Lower leg skin (tissue), 4 donors: ENCODE measurements at regions not wholly inside any gene's neighbourhood (a gene's known extent, or its start where the extent isn't known, plus 50 kb on each side); places are given as distances from the start of the nearest gene placed in this dataset.
A peak's percentile ranks its signal among the peaks of the same experiment; 100 is the strongest.

ENCODE experiments used
- DNase-seq, 2 donors: peaks; one replicate each; pipeline ENCODE4 v3.0.0-alpha.2; 2019; ENCODE audit warnings: low spot score in 2 of 2
- H3K4me3 ChIP-seq: fragments of 200-600 bp; sonication (generic); 2 replicates; pipeline ENCODE4 v1.5.1; 2017; ENCODE audit warnings: mild to moderate bottlenecking, low read depth; ENCODE audit not compliant: poor library complexity, severe bottlenecking
- POLR2A ChIP-seq, 2 donors: fragments of 450-650 bp; IDR thresholded peaks; one replicate each; pipeline ENCODE4 v1.6.1; 2016 to 2017; ENCODE audit warnings: antibody characterized with exemption in 2 of 2, mild to moderate bottlenecking in 1 of 2, moderate library complexity in 1 of 2
- WGBS, 2 donors: methylation state at CpG; one replicate each; pipeline ENCODE4 v1.1.5; 2018; 5-methylcytosine and 5-hydroxymethylcytosine counted together
- intact Hi-C: fragments of 100-400 bp; cut with DNase I; formaldehyde crosslinking; loops from one replicate; pipeline ENCODE4 v1.15.0; 2023; ENCODE audit warnings: low total_unique reads
- TF ChIP-seq, protein P1 (sequence below), 3 donors: fragments of 450-650 bp; IDR thresholded peaks; one replicate each; pipeline ENCODE4 v1.5.1; 2016; ENCODE audit warnings: antibody characterized with exemption in 3 of 3, mild to moderate bottlenecking in 3 of 3, moderate library complexity in 2 of 3

DNA sequence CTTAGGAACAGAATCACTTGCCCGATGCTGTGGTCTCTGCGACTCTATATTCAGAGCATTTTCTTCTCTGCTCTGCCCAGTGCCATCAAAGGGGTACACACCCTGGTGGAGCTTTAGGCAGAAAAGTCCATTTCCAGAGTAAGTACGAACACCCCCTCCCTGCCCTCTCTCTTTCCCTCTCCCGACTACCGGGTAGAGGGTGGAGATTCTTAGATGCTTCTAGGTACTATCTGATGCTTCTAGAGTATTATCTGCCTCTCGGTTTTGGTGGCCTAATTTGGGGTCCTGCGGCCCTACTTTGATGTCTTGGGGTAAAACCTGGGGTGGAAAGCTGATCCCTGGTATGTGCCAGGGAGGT, 245.4 kb upstream of the SOX4 start:
- no peak overlapping the region for H3K4me3 ChIP-seq
- TF ChIP-seq, protein P1, sequence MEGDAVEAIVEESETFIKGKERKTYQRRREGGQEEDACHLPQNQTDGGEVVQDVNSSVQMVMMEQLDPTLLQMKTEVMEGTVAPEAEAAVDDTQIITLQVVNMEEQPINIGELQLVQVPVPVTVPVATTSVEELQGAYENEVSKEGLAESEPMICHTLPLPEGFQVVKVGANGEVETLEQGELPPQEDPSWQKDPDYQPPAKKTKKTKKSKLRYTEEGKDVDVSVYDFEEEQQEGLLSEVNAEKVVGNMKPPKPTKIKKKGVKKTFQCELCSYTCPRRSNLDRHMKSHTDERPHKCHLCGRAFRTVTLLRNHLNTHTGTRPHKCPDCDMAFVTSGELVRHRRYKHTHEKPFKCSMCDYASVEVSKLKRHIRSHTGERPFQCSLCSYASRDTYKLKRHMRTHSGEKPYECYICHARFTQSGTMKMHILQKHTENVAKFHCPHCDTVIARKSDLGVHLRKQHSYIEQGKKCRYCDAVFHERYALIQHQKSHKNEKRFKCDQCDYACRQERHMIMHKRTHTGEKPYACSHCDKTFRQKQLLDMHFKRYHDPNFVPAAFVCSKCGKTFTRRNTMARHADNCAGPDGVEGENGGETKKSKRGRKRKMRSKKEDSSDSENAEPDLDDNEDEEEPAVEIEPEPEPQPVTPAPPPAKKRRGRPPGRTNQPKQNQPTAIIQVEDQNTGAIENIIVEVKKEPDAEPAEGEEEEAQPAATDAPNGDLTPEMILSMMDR (IDR thresholded peaks at IDR 0.05), result no peak
- no peak for TF ChIP-seq POLR2A (IDR thresholded peaks at IDR 0.05)
- DNase-seq, result no peak
- intact Hi-C loops, result no loop called here
- WGBS, 2 donors, result 63% methylated on average over 7 of the region's 7 CpGs

DNA sequence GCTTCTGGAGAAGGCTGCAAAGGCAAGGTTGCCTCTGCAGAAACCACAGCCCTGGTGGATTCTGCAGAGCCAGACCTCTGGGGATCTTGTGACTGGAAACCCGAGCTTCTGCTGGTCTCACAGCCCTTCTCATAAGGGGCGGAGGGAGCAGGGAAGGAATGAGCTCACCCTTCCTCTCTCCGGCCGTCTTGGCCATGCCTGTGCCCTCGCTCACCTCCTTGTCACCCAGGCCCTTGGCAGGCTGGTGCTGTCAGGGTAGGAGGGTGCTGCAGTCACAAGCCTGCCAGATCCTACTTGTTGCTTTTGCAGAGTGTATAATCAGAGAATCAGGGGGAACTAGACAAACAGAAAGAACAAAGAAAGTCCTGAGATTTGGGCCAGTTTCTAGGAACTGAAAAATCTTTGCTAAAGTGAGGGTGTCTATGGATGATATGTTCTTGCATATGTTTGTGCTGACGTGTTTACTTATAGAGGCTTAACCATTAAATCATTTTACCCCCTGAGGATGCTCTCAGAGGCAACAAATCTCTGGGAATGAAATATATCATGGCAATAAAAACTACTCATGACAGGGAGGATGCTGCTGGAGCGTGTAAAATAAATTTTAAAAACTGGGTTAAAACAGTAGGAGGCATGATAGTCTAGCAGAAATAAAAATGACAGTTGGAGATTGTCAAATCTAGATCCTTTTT, 244.9 kb upstream of the SOX4 start:
- WGBS, 2 donors, result 32 to 55% methylated on average over 6 to 7 of the region's 7 CpGs
- no peak overlapping the region for H3K4me3 ChIP-seq
- peak in 1 of 2 donors; percentile 21 for DNase-seq
- intact Hi-C loops, result no loop called here
- TF ChIP-seq POLR2A (IDR thresholded peaks at IDR 0.05), result no peak
- TF ChIP-seq, protein P1 (IDR thresholded peaks at IDR 0.05), result no peak

DNA sequence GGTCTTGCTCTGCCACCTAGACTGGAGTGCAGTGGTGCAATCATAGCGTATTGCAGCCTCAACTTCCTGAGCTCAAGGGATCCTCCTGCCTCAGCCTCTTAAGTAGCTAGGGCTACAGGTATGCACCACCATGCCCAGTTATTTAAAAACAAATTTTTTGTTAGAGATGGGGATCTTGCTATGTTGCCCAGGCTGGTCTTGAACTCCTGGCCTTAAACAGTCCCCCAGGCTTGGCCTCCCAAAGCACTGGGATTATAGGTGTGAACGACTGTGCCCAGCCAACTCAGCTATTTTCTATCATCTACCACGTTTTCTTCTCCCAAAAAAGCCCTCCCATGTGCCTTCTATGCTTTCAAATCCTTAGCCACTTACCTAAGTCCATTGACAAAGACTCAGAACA, 243.7 kb upstream of the SOX4 start:
- 91 to 95% methylated on average over 3 of the region's 3 CpGs for WGBS, 2 donors
- no peak overlapping the region for H3K4me3 ChIP-seq
- intact Hi-C loops, result no loop called here
- no peak for DNase-seq
- no peak for TF ChIP-seq POLR2A (IDR thresholded peaks at IDR 0.05)

DNA sequence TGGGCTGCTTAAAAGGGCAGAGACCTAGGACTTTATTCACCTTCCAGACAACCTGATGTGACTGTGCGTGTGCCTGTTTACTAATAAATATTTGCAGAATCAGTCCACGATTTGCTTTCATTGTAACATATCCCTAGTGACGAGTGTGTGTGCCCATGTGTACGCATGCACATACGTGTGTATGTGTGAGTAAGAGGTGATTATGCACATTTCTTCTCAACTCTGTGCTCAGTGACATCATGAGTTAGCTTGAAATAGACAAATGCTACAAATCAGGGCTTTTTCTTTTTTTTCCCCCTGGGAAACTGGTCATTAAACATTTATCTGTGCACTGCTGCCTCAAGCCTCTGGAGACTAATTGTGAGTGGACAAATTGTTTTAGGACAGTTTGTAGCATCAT, 242.6 kb upstream of the SOX4 start:
- TF ChIP-seq, protein P1 (IDR thresholded peaks at IDR 0.05), result no peak
- no peak for TF ChIP-seq POLR2A (IDR thresholded peaks at IDR 0.05)
- DNase-seq, result no peak
- intact Hi-C loops, result no loop called here
- H3K4me3 ChIP-seq, result no peak overlapping the region
- 90 to 92% methylated on average over 5 of the region's 5 CpGs for WGBS, 2 donors

DNA sequence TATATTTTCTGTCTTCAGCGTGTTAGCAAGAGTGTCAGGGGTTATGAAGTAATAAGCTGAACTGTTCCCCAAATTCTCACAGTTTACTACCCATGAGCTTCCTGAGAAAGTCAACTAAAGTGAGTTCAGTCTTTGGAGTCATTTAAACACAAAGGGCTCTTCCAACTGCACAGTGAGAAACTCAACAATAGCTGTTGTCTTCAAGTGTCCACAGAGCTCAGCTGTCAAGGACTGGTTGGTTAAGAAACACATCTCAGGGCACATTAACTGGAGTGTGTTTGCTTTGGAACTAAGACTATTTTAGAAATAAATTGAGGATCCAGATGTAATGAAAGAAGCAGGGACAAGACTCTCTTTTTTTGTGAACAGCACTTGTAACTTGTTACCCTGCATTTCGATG, 241.4 kb upstream of the SOX4 start:
- intact Hi-C loops, result no loop called here
- no peak for DNase-seq
- no peak overlapping the region for H3K4me3 ChIP-seq
- WGBS, 2 donors, result 70 to 89% methylated on average over 2 of the region's 2 CpGs
- TF ChIP-seq POLR2A (IDR thresholded peaks at IDR 0.05), result no peak
- TF ChIP-seq, protein P1 (IDR thresholded peaks at IDR 0.05), result no peak

DNA sequence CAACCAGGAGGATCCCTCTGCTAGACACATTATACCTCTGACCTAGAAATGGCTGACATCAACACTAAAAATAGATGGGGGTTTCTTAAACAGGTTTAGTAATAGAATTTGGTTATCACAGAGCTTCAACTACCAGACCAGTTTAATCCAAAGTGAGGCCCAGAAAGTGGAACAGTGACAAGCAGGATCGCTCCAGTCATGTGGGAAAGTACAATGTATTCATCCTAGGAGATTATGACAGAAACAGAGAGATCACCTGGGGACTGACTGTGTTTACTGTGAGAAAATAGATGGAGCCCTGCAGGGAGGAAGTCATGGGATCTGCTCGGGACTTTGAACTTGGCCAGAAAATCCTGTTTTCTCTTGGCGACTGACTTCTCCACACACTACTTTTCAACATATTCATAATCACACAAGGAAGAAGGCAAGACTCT, 238.7 kb upstream of the SOX4 start:
- H3K4me3 ChIP-seq, result no peak overlapping the region
- intact Hi-C loops, result no loop called here
- no peak for DNase-seq
- WGBS, 2 donors, result 57 to 58% methylated on average over 3 of the region's 3 CpGs
- TF ChIP-seq POLR2A (IDR thresholded peaks at IDR 0.05), result no peak
- TF ChIP-seq, protein P1 (IDR thresholded peaks at IDR 0.05), result no peak
